NCI-H69 (cell line): ENCODE measurements at regions not wholly inside any gene's neighbourhood (a gene's known extent, or its start where the extent isn't known, plus 50 kb on each side); places are given as distances from the start of the nearest gene placed in this dataset.

ENCODE experiments used
- DNase-seq: peaks from one replicate; lab custom pipeline; 2025; lab: John Stamatoyannopoulos, UW

DNA sequence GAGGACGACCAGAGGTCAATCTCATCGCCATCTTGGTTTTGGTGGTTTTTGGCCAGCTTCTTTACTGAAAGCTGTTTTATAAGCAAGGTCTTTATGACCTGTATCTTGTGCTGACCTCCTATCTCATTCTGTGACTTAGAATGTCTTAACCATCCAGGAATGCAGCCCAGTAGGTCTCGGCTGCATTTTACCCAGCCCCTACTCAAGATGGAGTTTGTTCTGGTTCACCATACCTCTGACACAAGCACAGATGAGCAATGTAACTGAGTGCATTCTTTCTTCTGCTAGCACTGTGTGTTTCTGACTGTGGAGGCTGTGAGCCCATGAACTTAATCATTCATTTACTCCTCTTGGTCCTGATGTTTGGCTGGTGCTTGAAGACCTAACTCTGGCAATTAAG lies 794.5 kb upstream of the CELF2 start:
- no peak for DNase-seq

DNA sequence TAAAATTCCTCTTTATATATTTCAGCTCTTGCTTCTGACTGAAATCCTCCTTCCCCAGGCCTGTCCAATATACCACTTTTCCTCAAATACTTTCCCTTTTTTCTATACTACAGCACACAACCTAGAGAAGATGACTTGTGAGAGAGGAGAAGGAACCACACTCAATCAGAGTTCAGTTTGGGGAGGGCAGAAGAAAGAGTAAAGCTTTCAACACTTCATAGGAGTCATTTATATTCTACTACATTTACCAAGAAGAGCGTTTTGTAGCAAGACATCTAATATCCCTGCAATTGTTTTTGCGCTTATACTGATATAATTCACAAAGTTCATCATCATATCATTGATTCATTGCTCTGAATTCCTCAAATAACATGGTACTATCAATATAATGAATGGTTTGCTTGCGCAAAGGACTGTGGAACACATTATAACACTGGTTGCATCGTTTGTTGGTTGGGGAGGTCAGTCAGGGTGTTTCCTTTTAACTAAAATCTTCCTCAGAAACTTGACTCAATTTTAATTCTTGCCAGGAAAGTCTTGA lies 792.5 kb upstream of the CELF2 start:
- DNase-seq, result no peak

DNA sequence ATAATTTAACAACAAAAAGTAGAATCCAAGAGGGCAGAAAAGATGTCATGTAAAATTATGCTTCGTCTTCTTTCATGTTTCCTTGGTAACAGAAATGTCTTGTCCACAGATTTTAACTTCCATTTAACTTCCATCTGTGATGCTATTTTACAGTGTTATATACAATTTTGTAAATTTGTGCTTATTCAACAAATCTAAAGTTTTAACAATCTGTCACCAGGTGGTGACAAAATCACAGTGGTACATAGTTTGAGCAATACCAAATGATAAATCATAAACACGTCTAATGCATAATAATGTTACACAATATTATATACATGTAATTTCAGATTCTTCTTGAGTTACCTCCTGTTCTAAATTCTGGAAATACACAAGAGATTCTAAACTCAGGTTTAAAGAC lies 784.4 kb upstream of the CELF2 start:
- DNase-seq, result no peak

DNA sequence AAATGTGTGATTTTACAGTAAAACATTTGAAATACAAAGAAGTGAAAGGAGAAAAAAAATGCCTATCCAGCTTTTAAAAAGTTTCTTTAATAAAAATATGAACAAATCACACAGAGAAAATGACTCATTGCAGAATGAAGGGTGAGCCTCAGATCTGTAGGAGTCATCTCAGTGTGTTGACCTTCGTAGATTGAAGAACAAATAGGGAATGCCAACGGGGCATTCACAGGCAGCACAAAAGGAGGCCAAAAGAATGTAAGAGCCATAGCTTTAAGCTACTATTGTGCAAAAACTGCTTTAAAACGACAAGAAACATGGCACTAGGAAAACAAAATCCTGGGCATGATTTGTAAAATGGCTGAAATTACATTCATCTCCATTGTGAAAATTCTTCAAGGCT lies 782.7 kb upstream of the CELF2 start:
- no peak for DNase-seq

DNA sequence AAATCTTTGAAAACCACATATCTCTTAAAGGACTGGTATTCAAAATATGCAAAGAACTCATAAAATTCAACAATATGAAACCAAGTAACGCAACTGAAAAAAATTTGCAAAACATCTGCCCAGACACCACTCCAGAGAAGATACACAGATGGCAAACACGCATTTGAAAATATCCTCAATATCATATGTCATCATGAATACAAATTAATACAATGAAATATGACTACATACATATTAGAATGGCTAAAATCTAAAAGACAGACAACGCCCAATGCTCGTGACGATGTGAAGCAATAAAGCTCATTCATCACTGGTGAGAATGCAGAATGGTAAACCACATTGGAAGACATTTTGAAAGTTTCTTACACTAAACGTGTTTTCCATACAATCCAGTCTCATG lies 770.1 kb upstream of the CELF2 start:
- DNase-seq, result no peak

DNA sequence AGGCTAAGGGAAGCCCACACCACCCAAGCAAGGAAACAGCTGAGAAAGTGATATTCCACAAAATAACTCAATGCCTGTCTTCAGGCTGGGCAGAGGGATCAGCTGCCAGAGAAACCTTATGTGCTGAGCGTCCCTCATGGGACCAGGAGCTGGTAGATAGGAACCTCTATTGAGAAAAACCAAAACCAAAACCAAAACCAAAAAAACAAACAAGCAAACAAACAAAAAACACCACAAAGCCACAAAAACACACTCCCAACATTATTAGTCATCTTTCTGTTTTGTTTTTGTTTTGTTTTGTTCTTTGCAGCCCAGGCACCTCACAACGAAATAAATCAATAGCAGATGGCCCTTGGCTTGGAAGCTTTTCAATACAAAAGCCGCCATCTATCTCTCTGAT lies 760.8 kb upstream of the CELF2 start:
- DNase-seq, result no peak

DNA sequence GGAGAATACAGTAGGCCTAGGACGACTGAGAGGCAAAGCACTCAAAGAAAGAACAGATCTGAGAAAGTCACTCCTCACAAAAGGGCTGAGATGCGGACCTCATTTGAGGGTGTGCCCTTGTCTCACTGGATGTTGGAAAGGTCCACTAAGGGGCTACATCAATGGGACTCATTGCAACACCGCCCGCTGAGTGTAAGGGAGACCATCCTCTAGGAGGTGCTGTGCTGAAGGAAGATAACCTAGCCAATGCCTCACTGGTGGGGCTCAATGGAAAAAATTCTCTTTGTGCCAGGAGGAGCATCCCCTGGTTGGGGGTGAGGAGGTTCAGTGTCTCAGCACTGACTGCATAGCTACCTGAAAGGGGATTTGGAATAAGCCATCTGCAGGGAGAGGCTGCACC lies 758.7 kb upstream of the CELF2 start:
- no peak for DNase-seq

DNA sequence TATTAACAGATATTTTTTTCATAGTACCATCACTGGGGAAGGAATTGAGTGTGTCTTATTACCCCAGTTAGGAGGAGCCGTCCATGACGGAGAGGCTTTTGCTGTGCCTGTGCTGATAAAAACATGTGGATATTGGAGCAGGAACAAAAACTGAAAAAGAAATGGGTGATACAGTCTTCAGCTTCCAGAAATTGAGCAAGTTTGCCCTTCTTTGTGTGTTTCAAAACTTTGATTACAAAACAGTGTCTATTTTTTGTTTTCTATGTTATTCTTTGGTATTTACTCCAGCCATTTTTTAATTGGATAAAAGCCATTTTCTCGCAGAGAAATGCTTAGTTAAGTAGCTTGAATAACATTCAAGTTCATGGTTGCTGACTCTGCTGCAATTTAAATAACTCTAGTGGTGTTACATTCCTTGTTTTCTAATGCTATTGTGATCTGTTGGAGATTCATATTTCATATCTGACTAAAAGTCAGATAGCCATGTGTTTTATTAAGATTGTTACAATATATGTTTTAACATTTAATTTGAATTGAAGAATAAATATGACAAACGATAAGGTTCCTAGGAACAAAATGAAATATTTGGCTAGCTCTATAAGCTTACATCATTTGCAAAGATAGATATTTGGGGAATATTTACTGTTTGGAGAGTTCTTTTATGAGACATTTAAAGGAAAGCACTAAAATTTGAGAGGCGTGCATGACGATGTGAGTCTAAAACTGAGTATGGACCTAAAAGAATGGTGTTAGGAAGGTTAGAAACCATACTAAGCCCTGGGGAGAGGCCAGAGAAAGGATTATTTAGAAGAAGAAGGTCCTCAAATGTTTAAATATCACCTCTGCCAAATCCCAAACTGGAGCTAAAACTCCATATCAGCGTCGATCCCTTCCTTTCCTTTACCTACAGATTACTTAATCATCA lies 747.3 kb upstream of the CELF2 start:
- DNase-seq, result no peak

DNA sequence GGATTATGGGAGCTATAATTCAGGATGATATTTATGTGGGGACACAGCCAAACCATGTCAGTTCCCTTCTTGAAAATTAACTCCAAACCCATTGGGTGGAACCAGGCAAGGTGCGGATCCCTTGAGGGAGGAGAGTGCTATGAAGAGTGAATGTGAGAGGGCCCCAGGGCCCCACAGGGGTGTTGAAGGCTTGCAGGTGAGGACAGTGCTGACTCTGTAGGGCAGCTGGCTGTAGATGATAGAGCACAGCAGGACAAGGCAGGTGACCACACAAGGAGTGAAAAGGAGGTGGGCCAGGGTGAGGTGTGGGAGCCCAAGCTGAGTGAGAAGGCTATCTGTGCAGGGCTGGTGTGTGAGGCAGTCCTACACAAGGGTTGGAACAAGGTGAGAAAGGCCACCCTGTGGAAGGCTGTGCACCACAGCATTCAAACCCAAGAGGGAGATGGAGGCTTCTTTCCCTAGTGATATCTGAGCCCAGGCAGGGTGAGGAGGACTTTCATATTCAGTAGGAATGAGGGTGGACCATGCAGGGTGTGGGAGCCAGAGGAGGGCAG lies 746.0 kb upstream of the CELF2 start:
- no peak for DNase-seq

DNA sequence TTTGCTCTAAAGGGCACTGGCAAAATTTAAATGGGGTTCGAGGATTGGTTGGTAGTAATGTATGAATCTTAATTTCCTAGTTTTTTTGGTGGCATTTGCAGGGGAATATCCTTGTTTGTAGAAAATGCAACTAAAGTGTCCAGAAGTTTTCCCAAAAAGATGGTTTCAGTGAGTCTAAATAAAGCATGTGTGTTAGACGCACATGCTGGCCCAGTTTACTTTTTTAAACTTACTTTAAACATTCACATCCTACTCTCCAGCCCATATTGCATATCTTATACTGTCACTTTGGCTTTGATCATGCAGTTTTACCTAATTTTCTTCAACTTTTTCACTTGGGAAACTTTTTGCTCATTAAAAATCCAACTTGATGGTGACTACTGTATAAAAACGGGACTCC lies 744.0 kb upstream of the CELF2 start:
- no peak for DNase-seq

DNA sequence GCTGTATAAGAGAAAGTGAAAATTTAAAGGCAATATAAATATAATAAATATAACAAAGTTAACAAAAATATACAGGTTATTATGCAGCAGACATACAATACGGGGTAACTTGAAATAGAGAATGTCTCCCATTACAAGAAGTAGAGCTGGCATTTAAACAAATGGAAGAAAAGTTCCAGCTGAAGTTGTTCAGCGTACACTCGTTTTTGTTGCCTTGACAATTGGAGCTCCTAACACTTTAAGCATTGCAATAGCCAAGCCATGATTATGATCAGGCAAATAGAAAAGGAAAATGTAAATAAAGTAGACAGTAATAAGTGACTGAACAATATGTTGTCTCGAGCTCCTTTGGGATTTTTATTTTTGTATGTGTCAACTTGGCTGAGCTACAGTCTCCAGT lies 737.8 kb upstream of the CELF2 start:
- no peak for DNase-seq

DNA sequence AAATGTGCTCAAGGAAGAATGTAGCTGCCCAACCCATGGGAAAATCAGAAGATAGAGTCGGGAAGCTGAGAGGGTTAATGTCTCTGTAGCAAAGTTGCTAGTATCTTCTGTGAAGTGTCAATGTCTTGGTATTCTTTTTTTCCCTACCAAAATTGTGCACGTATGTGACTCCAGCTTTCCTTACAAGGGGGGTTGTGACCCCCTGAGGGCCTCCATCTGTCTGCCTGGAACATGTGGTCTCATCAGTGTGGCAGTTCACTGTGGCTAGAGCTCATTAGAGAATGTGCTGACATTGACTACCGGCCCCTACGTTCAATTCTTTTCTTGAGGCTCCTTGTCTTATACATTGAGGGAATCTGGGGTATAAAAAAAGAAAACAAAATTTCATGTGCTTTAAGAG lies 725.2 kb upstream of the CELF2 start:
- DNase-seq, result no peak

DNA sequence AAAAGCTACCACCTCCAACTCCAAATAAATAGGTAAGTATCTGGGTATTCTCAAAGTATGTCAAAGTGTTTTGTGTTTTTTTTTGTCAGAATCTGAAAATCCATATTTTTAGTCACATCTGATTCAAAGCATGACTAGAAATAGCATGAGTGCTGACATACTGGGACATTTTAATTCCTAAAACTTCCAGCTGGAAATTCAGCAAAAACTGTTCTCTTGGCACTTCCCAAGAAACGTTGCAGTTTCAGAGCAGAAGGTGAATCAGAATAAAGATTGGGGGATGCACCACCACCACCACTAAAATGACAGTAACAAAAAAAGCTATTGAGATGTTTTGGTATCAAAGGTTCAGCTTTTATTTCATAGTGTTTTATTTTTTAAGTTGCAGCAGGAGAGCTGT lies 724.6 kb upstream of the CELF2 start:
- no peak for DNase-seq

DNA sequence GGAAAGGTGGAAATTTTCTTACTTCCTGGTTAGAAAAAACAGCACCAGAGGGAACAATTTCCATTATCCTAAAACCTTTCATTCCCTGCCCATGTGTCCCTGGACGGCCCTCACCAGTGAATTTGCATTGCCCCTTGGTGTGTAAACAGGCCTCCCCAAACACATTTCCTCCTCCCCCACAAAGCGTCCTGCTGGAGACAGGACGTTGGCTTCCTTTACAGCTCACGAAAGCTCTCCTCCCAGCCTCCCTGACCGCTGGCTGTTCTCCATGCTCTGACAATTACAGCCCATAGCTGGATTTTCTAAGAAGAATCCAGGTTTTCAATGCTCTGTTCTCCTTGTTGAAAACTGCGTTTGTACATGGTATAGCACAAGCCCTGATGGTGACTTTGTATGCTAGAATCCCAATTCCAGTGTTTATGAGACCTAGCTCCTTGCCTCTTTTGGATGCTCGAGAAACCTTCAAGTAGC lies 724.2 kb upstream of the CELF2 start:
- DNase-seq, result no peak

DNA sequence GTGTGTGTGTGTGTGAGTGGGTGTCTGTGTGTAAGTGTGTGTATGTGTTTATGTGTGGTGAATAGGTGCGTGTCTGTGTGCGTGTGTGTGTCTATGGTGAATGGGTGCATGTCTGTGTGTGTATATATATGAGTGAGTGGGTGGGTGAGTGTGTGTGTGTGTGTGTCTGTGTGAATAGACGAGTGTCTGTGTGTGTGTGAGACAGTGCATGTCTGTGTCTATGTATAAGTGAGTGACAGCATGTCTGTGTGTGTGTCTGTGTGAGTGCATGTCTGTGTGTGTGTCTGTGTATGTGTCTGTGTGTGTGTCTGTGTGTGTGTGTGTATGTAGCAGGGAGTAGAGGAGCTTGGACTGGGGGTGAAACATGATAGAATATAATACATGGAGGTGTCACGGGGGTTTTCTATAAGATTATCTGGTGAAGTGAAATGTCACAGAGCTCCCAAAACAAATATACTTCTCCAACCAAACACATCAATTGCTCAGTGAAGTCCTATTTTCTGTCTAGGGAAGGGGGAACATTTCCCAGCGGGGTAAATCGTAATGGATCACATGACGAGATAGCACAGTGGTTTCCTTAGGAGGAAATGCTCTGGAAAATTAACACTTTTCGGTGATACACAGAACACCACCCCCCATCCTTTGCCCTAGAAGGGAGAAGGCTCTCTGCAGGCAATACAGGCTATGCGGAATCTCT lies 723.3 kb upstream of the CELF2 start:
- DNase-seq, result no peak

DNA sequence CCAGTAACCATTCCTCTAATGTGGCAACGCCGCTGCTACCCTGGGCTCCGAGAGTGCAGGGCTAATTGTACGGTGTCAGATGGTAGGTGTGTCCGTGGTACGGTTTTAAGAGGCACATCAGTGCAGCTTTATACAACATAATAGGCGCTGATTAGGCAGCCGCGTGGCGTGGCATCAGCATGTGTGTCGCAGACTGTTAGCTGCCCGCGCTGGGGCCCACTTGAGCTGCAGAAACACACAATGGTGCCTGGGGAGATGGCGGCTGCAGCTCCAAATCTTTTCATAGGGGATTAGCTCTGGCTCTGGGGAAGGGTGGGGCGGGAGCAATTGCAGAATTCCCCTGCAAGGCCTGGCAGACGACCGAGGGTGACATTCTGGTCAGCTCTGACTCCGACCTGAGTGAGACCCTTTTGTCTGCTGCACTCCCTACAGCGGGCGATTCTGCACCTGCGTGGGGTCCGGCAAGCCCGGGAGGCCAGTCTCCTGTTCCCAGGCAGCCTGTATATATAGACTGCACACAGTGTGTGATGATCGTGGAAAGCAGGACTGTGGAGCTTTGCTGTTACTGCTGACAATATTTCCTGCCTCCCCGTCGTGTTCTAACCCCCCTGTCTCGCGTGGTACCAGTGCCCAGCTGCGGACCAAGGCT lies 722.7 kb upstream of the CELF2 start:
- DNase-seq, result peak; percentile 0

DNA sequence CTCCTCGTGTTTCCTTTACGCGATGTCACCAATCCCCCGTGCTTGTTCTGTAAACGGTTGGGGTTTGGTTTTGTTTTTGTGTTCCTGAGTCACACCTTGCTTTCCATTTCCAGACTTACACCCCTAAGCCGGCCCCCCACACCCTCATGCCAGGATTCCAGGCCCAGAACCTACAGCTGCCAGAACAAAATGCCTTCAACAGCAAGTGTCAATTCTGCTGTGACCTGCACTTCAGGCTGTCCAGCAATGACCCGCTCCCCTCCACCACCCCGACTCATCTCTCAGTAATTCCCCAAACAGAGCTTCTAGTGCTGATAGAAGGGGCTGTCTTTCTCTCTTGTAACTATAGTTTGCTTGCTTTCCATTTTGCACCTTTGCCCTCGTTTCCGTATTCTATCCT lies 722.1 kb upstream of the CELF2 start:
- no peak for DNase-seq

DNA sequence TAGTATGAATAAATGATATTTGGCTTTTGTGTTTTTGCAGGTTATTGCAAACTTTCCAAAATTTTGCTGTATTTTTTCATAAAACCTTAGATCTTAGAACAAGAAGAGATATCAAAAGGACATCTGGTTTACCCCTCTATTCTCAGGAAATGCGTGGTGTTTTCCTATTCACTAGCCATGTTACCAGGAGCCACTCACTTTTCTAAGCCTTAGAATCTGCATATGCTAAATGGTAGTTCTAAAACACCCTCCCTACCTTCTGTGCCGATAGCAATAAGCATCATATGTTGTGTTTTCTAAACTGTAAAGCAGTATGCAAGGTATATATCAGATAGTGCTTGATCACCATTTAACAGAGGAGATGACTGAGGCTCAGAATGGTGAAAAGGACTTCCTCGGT lies 715.0 kb upstream of the CELF2 start:
- no peak for DNase-seq

DNA sequence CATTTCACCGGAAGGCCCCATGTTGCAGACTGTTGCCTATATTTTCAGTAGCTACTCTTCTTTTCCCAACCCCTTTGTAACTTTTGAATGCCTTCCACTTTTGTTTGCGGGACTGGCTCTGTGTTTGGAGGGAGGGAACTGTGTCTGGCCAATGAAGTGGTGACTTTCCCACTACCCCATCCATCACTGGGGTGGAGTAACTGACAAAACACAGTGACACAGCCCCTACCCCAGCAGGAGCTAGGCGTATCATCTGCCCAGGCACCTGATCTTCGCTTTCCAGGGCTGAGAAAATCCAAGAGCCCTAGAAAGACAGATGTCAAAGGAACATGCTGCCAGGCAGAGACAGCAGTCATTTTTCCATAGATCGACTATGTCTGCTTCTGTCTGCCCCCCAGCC lies 710.6 kb upstream of the CELF2 start:
- no peak for DNase-seq

DNA sequence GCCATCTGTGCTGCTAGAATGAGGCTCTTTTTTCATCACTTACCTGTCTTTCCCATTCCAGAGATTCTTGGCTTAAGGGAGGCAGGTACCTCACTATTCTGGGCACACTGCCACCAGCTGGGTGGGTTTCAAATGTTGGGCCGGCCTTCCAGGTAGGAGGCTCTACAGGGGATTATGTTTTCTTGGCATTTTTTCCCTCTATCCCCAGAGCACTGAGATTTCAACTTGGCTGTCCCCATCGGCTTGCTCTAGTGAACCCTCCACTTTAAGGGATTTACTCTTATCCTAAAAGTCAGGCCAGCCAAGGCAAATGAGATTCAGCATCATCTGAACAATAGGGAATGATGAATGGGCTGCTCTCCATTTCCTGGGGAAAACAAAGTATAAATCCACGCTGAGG lies 710.1 kb upstream of the CELF2 start:
- no peak for DNase-seq

DNA sequence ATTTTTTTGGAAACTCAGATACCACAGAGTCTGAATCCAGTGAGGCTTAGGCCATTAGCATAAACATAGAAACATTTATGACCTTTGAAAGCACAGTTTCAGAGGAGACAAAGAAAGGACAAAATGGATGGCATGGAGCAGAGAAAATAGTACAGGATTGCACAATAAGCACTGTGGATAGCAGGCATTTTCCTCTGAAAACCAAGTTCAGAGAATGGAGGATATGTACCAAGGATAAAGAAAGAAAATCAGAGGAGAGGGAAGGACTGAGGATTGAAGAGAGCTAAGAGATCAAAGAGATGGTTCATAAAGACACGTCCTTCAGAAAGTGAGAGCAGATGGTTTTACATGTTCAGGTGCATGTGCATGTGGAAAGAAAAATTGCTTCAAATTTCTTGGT lies 707.2 kb upstream of the CELF2 start:
- DNase-seq, result no peak

DNA sequence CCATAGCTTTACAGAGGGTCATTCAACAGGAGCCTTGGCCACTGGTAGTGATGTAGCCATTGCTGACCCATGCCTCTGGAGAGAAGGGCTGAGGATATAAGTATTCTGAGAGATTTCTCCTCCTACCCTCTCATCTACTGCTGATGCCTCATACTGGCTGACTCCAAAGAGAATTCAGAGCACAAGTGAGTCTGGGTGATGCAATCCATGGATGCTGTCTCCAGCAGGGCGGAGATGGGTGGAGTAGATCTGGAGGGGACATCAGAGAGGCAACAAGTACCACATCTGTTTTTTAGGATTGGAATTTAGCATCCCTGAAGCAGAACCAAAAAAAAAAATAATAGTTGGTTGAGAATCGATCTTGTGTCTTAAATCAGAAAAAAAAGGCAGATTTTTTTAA lies 705.7 kb upstream of the CELF2 start:
- DNase-seq, result no peak
